B cell (primary cell): ENCODE measurements at regions not wholly inside any gene's neighbourhood (a gene's known extent, or its start where the extent isn't known, plus 50 kb on each side); places are given as distances from the start of the nearest gene placed in this dataset.

Experiments used
- ATAC-seq: fragments of 200-7000 bp; cut with Tn5 transposase; one replicate; pipeline ENCODE4 v1.10.0; 2021; ENCODE audit warnings: low read depth, mild to moderate bottlenecking, moderate number of reproducible peaks, moderate library complexity
- CTCF ChIA-PET: fragments of 350-600 bp; sonication (Branson Sonifier 250); formaldehyde crosslinking; loops from one replicate; lab custom pipeline; 2021; ENCODE audit warnings: antibody characterized with exemption, inconsistent platforms; lab: Charles Lee
- POLR2A ChIA-PET: fragments of 350-600 bp; sonication (Branson Sonifier 250); formaldehyde crosslinking; loops from one replicate; lab custom pipeline; 2021; ENCODE audit warnings: antibody characterized with exemption; lab: Charles Lee
- DNase-seq: peaks from one replicate; pipeline ENCODE4 v3.0.0; 2013
- H2AFZ ChIP-seq: 2 replicates; pipeline ENCODE4 v1.6.1; 2012; ENCODE audit warnings: mild to moderate bottlenecking, low read depth, low read length; ENCODE audit not compliant: insufficient read depth, poor library complexity, severe bottlenecking
- H3K27ac ChIP-seq, 2 donors: 1 replicate in 1 of 2; 2 replicates in 1 of 2; pipeline ENCODE4 v1.5.1; 2012 to 2013; ENCODE audit warnings: low read length in 2 of 2, mild to moderate bottlenecking in 2 of 2, moderate library complexity in 1 of 2
- H3K27me3 ChIP-seq, 4 experiments: fragments of 200-600 bp in 1 of 4; sonication (generic) in 1 of 4; replicated peaks in 1 of 4; 1 replicate in 2 of 4; 2 replicates in 2 of 4; pipeline versions ENCODE4 v1.6.1 to v1.7.0; 2013 to 2016; ENCODE audit warnings: low read length in 3 of 4, mild to moderate bottlenecking in 2 of 4, mixed read lengths in 1 of 4, moderate library complexity in 1 of 4; ENCODE audit not compliant: insufficient read depth in 4 of 4, control insufficient read depth in 3 of 4; ENCODE audit errors: control extremely low read depth in 1 of 4
- H3K36me3 ChIP-seq, 2 experiments: replicated peaks in 1 of 2; 1 replicate in 1 of 2; 2 replicates in 1 of 2; pipeline versions ENCODE4 v1.6.1 to v1.7.1; 2013; ENCODE audit warnings: low read length in 1 of 2; ENCODE audit not compliant: insufficient read depth in 2 of 2, control insufficient read depth in 1 of 2; ENCODE audit errors: control extremely low read depth in 1 of 2, extremely low read depth in 1 of 2
- H3K4me1 ChIP-seq, 2 donors: fragments of 200-600 bp in 1 of 2; sonication (generic) in 1 of 2; 1 replicate in 1 of 2; 2 replicates in 1 of 2; pipeline versions ENCODE4 v1.5.1 to v1.6.1; 2013 to 2017; ENCODE audit warnings: low read length in 2 of 2; ENCODE audit not compliant: control insufficient read depth in 2 of 2, insufficient read depth in 2 of 2
- H3K4me2 ChIP-seq: replicated peaks from 2 replicates; pipeline ENCODE3; 2012; ENCODE audit warnings: mild to moderate bottlenecking, low read depth, low read length; ENCODE audit not compliant: poor library complexity, severe bottlenecking
- H3K4me3 ChIP-seq, 5 experiments: fragments of 200-600 bp in 1 of 5; sonication (generic) in 1 of 5; 1 replicate in 3 of 5; 2 replicates in 2 of 5; pipeline versions ENCODE4 v1.5.1 to v1.7.0; 2011 to 2016; ENCODE audit warnings: low read length in 4 of 5, mild to moderate bottlenecking in 4 of 5, low read depth in 2 of 5, control low read depth in 1 of 5, moderate library complexity in 1 of 5; ENCODE audit not compliant: insufficient read depth in 1 of 5; ENCODE audit errors: control extremely low read depth in 1 of 5, extremely low read depth in 1 of 5
- H3K79me2 ChIP-seq: fragments of 200-600 bp; sonication (generic); one replicate; pipeline ENCODE4 v1.6.0; 2016; ENCODE audit warnings: low read length; ENCODE audit not compliant: control insufficient read depth, insufficient read depth
- H3K9ac ChIP-seq: fragments of 200-600 bp; sonication (generic); 2 replicates; pipeline ENCODE4 v1.6.1; 2017; ENCODE audit warnings: mild to moderate bottlenecking, low read length, moderate library complexity
- H3K9me3 ChIP-seq, 3 donors: one replicate each; pipeline versions ENCODE4 v1.6.1 to v1.7.1; 2013; ENCODE audit warnings: low read length in 2 of 3; ENCODE audit not compliant: control insufficient read depth in 2 of 3, insufficient read depth in 1 of 3; ENCODE audit errors: control extremely low read depth in 1 of 3
- H4K20me1 ChIP-seq: 2 replicates; pipeline ENCODE4 v1.6.0; 2012; ENCODE audit warnings: mild to moderate bottlenecking, low read length; ENCODE audit not compliant: insufficient read depth, control insufficient read depth, poor library complexity, severe bottlenecking
- H3K27ac Mint-ChIP-seq: one replicate; pipeline ENCODE4 v1.8.0; 2021; ENCODE audit warnings: mixed read lengths
- H3K27me3 Mint-ChIP-seq: one replicate; pipeline ENCODE4 v1.8.0; 2021; ENCODE audit warnings: mixed read lengths
- H3K4me1 Mint-ChIP-seq: one replicate; pipeline ENCODE4 v1.8.0; 2021; ENCODE audit warnings: mixed read lengths
- H3K4me3 Mint-ChIP-seq: one replicate; pipeline ENCODE4 v1.8.0; 2021; ENCODE audit warnings: mixed read lengths
- H3K9me3 Mint-ChIP-seq: one replicate; pipeline ENCODE4 v1.8.0; 2022; ENCODE audit warnings: mixed read lengths; ENCODE audit not compliant: insufficient read depth
- CTCF ChIP-seq: fragments of 200-600 bp; IDR thresholded peaks from one replicate; pipeline ENCODE4 v1.8.0; 2022; ENCODE audit warnings: antibody characterized with exemption, mild to moderate bottlenecking
- EZH2 ChIP-seq: IDR thresholded peaks from 2 replicates; pipeline ENCODE4 v1.6.1; 2012; ENCODE audit warnings: borderline replicate concordance, low read depth, mild to moderate bottlenecking, moderate library complexity, low read length; ENCODE audit not compliant: insufficient read depth, poor library complexity, severe bottlenecking
- WGBS: methylation state at CpG from one replicate; pipeline ENCODE4 v1.1.5; 2013; ENCODE audit warnings: missing lambda C conversion rate; ENCODE audit not compliant: insufficient coverage; 5-methylcytosine and 5-hydroxymethylcytosine counted together
- intact Hi-C: fragments of 100-400 bp; cut with micrococcal nuclease; formaldehyde crosslinking; loops from one replicate; pipeline ENCODE4 v1.10.0; 2022

DNA sequence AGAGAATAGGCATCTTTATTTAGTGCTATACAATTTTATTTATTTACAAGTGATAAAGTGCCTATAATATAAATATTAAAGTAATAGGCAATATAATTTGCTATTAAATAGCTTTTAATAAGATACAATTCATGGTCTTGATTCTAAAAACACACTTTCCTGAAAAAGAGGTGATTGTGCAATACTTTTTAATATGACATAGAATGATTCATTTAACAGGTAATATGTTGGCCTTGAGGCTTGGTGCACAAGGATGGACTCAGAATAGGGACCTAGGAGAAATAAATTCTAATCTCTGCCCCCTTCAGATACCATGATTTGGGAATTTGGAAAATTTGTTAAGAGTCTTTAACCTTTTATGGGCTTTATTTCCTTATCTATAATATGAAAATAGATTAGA lies 149.9 kb upstream of the FUT9 start:
- Mint-ChIP-seq H3K4me1 (no peaks in the 10 kb centered on the region), H3K4me3 (no peak overlapping the region), H3K27me3 (no peaks in the 10 kb centered on the region), H3K27ac (no peak overlapping the region), H3K9me3 (no peaks in the 10 kb centered on the region)
- no peak overlapping the region for H3K27ac ChIP-seq
- no peak overlapping the region for H3K4me2 ChIP-seq
- H3K4me3 ChIP-seq, result no peak overlapping the region
- no peaks in the 10 kb centered on the region for H3K4me1 ChIP-seq
- intact Hi-C loops, result no loop called here
- no peaks in the 10 kb centered on the region for H3K27me3 ChIP-seq
- no peak overlapping the region for H3K9ac ChIP-seq
- POLR2A ChIA-PET, result no interaction called here
- no peak for ATAC-seq
- no peak overlapping the region for H2AFZ ChIP-seq
- no peak for DNase-seq
- H3K9me3 ChIP-seq, result no peaks in the 10 kb centered on the region
- CTCF ChIA-PET, result no interaction called here
- no peaks in the 10 kb centered on the region for H4K20me1 ChIP-seq
- TF ChIP-seq CTCF (no peak), EZH2 (no peak)
- no peaks in the 10 kb centered on the region for H3K36me3 ChIP-seq
- H3K79me2 ChIP-seq, result no peaks in the 10 kb centered on the region

DNA sequence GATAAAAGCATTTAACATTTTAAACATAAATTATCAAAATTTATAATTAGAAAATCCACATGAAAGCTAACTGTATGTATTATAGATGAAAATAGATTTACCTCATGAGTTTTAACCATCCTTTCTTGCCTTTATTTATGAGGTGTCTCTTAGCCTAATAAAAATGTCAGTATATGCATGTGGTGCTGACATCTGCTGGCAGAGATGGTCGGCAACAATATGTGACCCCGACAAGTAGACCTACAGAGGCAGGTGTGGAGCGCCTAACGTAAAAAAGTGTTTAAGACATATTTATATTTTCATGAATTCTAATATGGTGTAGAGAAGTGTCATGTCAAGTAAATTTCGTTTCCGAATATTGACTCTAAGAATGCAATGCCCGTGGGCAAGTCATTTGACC lies 149.0 kb upstream of the FUT9 start:
- intact Hi-C loops, result no loop called here
- DNase-seq (no peak), ATAC-seq (no peak)
- no peak for TF ChIP-seq EZH2
- no peak for TF ChIP-seq CTCF
- no peak overlapping the region for H3K27ac Mint-ChIP-seq
- Histone ChIP-seq H3K9me3 (no peaks in the 10 kb centered on the region), H2AFZ (no peak overlapping the region), H3K9ac (no peak overlapping the region), H3K79me2 (no peaks in the 10 kb centered on the region), H3K36me3 (no peaks in the 10 kb centered on the region), H3K4me3 (no peak overlapping the region), H3K4me1 (no peaks in the 10 kb centered on the region), H3K4me2 (no peak overlapping the region), H3K27ac (no peak overlapping the region), H4K20me1 (no peaks in the 10 kb centered on the region), H3K27me3 (no peaks in the 10 kb centered on the region)
- H3K4me1 Mint-ChIP-seq, result no peaks in the 10 kb centered on the region
- H3K4me3 Mint-ChIP-seq, result no peak overlapping the region
- POLR2A ChIA-PET, result no interaction called here
- CTCF ChIA-PET, result no interaction called here
- no peaks in the 10 kb centered on the region for H3K27me3 Mint-ChIP-seq
- H3K9me3 Mint-ChIP-seq, result no peaks in the 10 kb centered on the region
- 56% methylated on average over 3 of the region's 7 CpGs for WGBS
